PC-3 (cell line): ENCODE measurements at regions not wholly inside any gene's neighbourhood (a gene's known extent, or its start where the extent isn't known, plus 50 kb on each side); places are given as distances from the start of the nearest gene placed in this dataset.

Experiments used
- ATAC-seq: fragments of 200-7000 bp; cut with Tn5 transposase; 2 replicates; pipeline ENCODE4 v1.9.1; 2020; ENCODE audit warnings: mild to moderate bottlenecking, moderate library complexity
- BruUV-seq: library from RNA; stranded (reverse); fragments of 400-500 nt; replicated peaks from 2 replicates; lab custom pipeline; 2021; lab: Mats Ljungman, UMichigan
- CTCF ChIA-PET: fragments of 300-600 bp; sonication (Branson Sonifier 250); formaldehyde crosslinking; loops from one replicate; lab custom pipeline; 2022; ENCODE audit warnings: antibody characterized with exemption; lab: Charles Lee
- POLR2A ChIA-PET: fragments of 300-600 bp; sonication (Branson Sonifier 250); formaldehyde crosslinking; loops from one replicate; lab custom pipeline; 2022; ENCODE audit warnings: antibody characterized with exemption; ENCODE audit not compliant: unreplicated experiment; lab: Charles Lee
- DNase-seq: peaks from one replicate; pipeline ENCODE4 v3.0.0-alpha.2; 2015
- H2AFZ ChIP-seq: fragments of 300-600 bp; sonication (generic); 2 replicates; pipeline ENCODE4 v1.6.0; 2016; ENCODE audit warnings: antibody characterized with exemption, low read length
- H3F3A ChIP-seq: fragments of 300-600 bp; sonication (generic); one replicate; pipeline ENCODE4 v1.6.0; 2017; ENCODE audit warnings: antibody characterized with exemption, low read length, control low read depth, mild to moderate bottlenecking; ENCODE audit not compliant: unreplicated experiment
- H3K27ac ChIP-seq: fragments of 300-600 bp; sonication (generic); 2 replicates; pipeline ENCODE4 v1.5.1; 2016; ENCODE audit warnings: mild to moderate bottlenecking, low read length
- H3K27me3 ChIP-seq: fragments of 300-600 bp; sonication (generic); 2 replicates; pipeline ENCODE4 v1.6.1; 2016; ENCODE audit warnings: low read length, mixed read lengths
- H3K36me3 ChIP-seq: fragments of 300-600 bp; sonication (generic); 2 replicates; pipeline ENCODE4 v1.6.1; 2016; ENCODE audit warnings: low read depth, mixed run types, low read length, mixed read lengths
- H3K4me1 ChIP-seq: fragments of 300-600 bp; sonication (generic); 2 replicates; pipeline ENCODE4 v1.5.1; 2016; ENCODE audit warnings: low read length; ENCODE audit not compliant: insufficient read depth
- H3K4me2 ChIP-seq: fragments of 300-600 bp; sonication (generic); 2 replicates; pipeline ENCODE4 v1.6.0; 2016; ENCODE audit warnings: low read length
- H3K4me3 ChIP-seq: fragments of 300-600 bp; sonication (generic); 2 replicates; pipeline ENCODE4 v1.5.1; 2016; ENCODE audit warnings: mild to moderate bottlenecking, low read length, mixed read lengths
- H3K79me2 ChIP-seq: fragments of 300-600 bp; sonication (generic); 2 replicates; pipeline ENCODE4 v1.6.1; 2017; ENCODE audit warnings: low read length, mixed read lengths
- H3K9ac ChIP-seq: fragments of 300-600 bp; sonication (generic); 2 replicates; pipeline ENCODE4 v1.6.0; 2016; ENCODE audit warnings: mild to moderate bottlenecking, low read length
- H3K9me2 ChIP-seq: fragments of 300-600 bp; sonication (generic); replicated peaks from 2 replicates; pipeline ENCODE4 v1.6.1; 2016; ENCODE audit warnings: mixed run types, low read length, mixed read lengths
- H3K9me3 ChIP-seq: fragments of 300-600 bp; sonication (generic); 2 replicates; pipeline ENCODE4 v1.6.1; 2016; ENCODE audit warnings: low read length, mixed read lengths
- H4K20me1 ChIP-seq: fragments of 300-600 bp; sonication (generic); 2 replicates; pipeline ENCODE4 v1.6.1; 2016; ENCODE audit warnings: low read length, mixed read lengths
- EZH2 ChIP-seq: fragments of 300-600 bp; sonication (generic); IDR thresholded peaks from one replicate; pipeline ENCODE4 v1.6.1; 2017; ENCODE audit warnings: antibody characterized with exemption, mild to moderate bottlenecking, low read length; ENCODE audit not compliant: unreplicated experiment
- EZH2phosphoT487 ChIP-seq: fragments of 300-600 bp; sonication (generic); IDR thresholded peaks from 2 replicates; pipeline ENCODE4 v1.6.1; 2018; ENCODE audit warnings: mild to moderate bottlenecking, antibody characterized with exemption, low read length, borderline replicate concordance
- intact Hi-C: fragments of 100-400 bp; cut with micrococcal nuclease; formaldehyde crosslinking; loops from 2 replicates; pipeline ENCODE4 v1.9.0; 2023
- TF ChIP-seq, protein P1 (sequence below): fragments of 300-600 bp; sonication (generic); conservative IDR thresholded peaks from 2 replicates; pipeline ENCODE4 v1.5.1; 2017; ENCODE audit warnings: antibody characterized with exemption, low read depth, mild to moderate bottlenecking, low read length

DNA sequence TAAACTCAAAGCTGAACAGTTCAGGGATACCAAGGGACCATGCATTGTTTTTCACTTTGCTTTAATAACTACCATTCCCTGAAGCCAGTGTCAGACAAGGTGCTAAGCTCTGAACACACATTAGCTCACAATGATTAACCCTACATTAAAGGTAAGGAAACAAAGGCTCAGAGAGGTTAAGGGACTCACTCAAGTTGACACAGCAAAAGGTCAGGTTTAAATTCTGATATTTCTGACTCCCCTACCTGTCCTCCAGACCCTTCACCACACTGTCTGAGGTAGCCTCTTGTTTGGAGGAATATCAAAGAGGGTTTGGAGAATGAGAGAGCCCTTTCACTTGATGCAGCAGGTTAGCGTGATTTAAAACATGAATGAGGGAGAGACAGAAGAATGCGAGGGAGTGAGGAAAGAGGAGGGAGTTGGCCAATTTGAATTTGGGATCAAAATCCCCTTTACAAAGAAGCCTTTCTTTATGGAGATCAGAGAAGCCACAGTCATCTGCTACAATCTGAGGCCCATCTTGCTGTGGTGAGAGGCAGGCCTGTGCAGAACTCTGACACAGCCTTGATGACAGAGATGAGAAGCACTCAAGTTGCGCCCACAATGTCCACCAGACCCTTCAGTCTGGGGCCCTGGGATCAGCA, 103.5 kb downstream of the FHDC1 start:
- no peak overlapping the region for H3K9ac ChIP-seq
- ATAC-seq (no peak), DNase-seq (no peak)
- TF ChIP-seq, protein P1, sequence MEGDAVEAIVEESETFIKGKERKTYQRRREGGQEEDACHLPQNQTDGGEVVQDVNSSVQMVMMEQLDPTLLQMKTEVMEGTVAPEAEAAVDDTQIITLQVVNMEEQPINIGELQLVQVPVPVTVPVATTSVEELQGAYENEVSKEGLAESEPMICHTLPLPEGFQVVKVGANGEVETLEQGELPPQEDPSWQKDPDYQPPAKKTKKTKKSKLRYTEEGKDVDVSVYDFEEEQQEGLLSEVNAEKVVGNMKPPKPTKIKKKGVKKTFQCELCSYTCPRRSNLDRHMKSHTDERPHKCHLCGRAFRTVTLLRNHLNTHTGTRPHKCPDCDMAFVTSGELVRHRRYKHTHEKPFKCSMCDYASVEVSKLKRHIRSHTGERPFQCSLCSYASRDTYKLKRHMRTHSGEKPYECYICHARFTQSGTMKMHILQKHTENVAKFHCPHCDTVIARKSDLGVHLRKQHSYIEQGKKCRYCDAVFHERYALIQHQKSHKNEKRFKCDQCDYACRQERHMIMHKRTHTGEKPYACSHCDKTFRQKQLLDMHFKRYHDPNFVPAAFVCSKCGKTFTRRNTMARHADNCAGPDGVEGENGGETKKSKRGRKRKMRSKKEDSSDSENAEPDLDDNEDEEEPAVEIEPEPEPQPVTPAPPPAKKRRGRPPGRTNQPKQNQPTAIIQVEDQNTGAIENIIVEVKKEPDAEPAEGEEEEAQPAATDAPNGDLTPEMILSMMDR: no peak
- TF ChIP-seq EZH2phosphoT487 (no peak), EZH2 (no peak)
- H3K79me2 ChIP-seq: no peaks in the 10 kb centered on the region
- H2AFZ ChIP-seq: no peak overlapping the region
- H3K27ac ChIP-seq: no peak overlapping the region
- H3K4me1 ChIP-seq: no peaks in the 10 kb centered on the region
- no peaks in the 10 kb centered on the region for H3K9me2 ChIP-seq
- ChIA-PET CTCF (no interaction called here), POLR2A (no interaction called here)
- no peak overlapping the region for H3K4me3 ChIP-seq
- no peaks in the 10 kb centered on the region for H3K9me3 ChIP-seq
- no peaks in the 10 kb centered on the region for H3K27me3 ChIP-seq
- no TSS peak for BruUV-seq
- no peaks in the 10 kb centered on the region for H3K36me3 ChIP-seq
- intact Hi-C loops: no loop called here
- no peaks in the 10 kb centered on the region for H3F3A ChIP-seq
- H4K20me1 ChIP-seq: no peaks in the 10 kb centered on the region
- no peak overlapping the region for H3K4me2 ChIP-seq

DNA sequence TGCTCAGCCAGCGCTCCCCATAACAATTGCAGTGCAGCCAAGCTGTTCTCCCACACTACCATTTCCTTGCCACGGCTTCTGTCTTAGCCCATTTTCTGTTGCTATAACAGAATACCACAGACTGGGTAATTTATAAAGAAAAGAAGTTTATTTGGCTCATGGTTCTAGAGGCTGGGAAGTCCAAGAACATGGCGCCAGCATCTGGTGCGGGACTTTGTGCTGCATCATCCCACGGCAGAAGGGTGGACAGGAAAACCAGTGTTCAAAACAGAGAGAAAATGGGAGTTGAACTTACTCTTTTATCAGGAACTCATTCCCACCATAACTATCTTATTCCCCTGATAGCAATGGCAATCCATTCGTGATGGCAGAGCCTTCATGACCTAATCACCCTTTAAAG, 104.6 kb downstream of the FHDC1 start:
- ATAC-seq (no peak), DNase-seq (no peak)
- no TSS peak for BruUV-seq
- no peaks in the 10 kb centered on the region for H3K36me3 ChIP-seq
- no peak overlapping the region for H3K4me3 ChIP-seq
- H3K27ac ChIP-seq: no peak overlapping the region
- CTCF ChIA-PET: no interaction called here
- H3K9me3 ChIP-seq: no peaks in the 10 kb centered on the region
- no peaks in the 10 kb centered on the region for H3K9me2 ChIP-seq
- no peaks in the 10 kb centered on the region for H3K4me1 ChIP-seq
- H2AFZ ChIP-seq: no peak overlapping the region
- H3K9ac ChIP-seq: no peak overlapping the region
- no peaks in the 10 kb centered on the region for H3F3A ChIP-seq
- H3K79me2 ChIP-seq: no peaks in the 10 kb centered on the region
- no peak overlapping the region for H3K4me2 ChIP-seq
- POLR2A ChIA-PET: no interaction called here
- no peaks in the 10 kb centered on the region for H3K27me3 ChIP-seq
- no peaks in the 10 kb centered on the region for H4K20me1 ChIP-seq
- TF ChIP-seq EZH2phosphoT487 (no peak), EZH2 (no peak)
- TF ChIP-seq, protein P1: no peak
- intact Hi-C loops: no loop called here

GRCh38 chr4:153044036-153044435, 107.9 kb downstream of the FHDC1 start:
- ATAC-seq: no peak
- Histone ChIP-seq H3K4me2 (no peak overlapping the region), H3K4me3 (no peak overlapping the region), H3K27me3 (no peaks in the 10 kb centered on the region), H3K36me3 (no peaks in the 10 kb centered on the region), H3K79me2 (no peaks in the 10 kb centered on the region), H3K9ac (no peak overlapping the region), H3F3A (no peaks in the 10 kb centered on the region), H2AFZ (no peak overlapping the region), H3K9me2 (no peaks in the 10 kb centered on the region), H3K9me3 (no peaks in the 10 kb centered on the region), H4K20me1 (no peaks in the 10 kb centered on the region), H3K27ac (no peak overlapping the region), H3K4me1 (no peaks in the 10 kb centered on the region)
- POLR2A ChIA-PET: no interaction called here
- CTCF ChIA-PET: no interaction called here
- intact Hi-C loops: no loop called here
- DNase-seq: no peak
- TF ChIP-seq EZH2: no peak
- TF ChIP-seq, protein P1: no peak
- no peak for TF ChIP-seq EZH2phosphoT487
- no TSS peak for BruUV-seq
